Karpas-422 (cell line): ENCODE measurements at regions not wholly inside any gene's neighbourhood (a gene's known extent, or its start where the extent isn't known, plus 50 kb on each side); places are given as distances from the start of the nearest gene placed in this dataset.

Experiments used
- DNase-seq: peaks from one replicate; pipeline ENCODE4 v3.0.0-alpha.2; 2015
- H2AFZ ChIP-seq: fragments of 200-600 bp; sonication (generic); 2 replicates; pipeline ENCODE4 v1.6.1; 2014; ENCODE audit warnings: antibody characterized with exemption, low read length, mixed read lengths
- H3K27ac ChIP-seq: fragments of 200-600 bp; sonication (generic); 2 replicates; pipeline ENCODE4 v1.5.1; 2014; ENCODE audit warnings: mild to moderate bottlenecking, low read length, moderate library complexity
- H3K27me3 ChIP-seq: fragments of 200-600 bp; sonication (generic); 2 replicates; pipeline ENCODE4 v1.6.1; 2014; ENCODE audit warnings: low read length, mixed read lengths
- H3K36me3 ChIP-seq: fragments of 200-600 bp; sonication (generic); 2 replicates; pipeline ENCODE4 v1.6.1; 2014; ENCODE audit warnings: low read length, mixed read lengths; ENCODE audit not compliant: insufficient read depth
- H3K4me1 ChIP-seq: fragments of 200-600 bp; sonication (generic); 2 replicates; pipeline ENCODE4 v1.6.1; 2014; ENCODE audit warnings: mild to moderate bottlenecking, low read length, mixed read lengths
- H3K4me2 ChIP-seq: fragments of 200-600 bp; sonication (generic); 2 replicates; pipeline ENCODE4 v1.6.1; 2014; ENCODE audit warnings: low read length, low read depth, mild to moderate bottlenecking; ENCODE audit not compliant: poor library complexity, severe bottlenecking
- H3K4me3 ChIP-seq: fragments of 200-600 bp; sonication (generic); 2 replicates; pipeline ENCODE4 v1.5.1; 2014; ENCODE audit warnings: mild to moderate bottlenecking, antibody characterized with exemption, low read length, mixed read lengths
- H3K79me2 ChIP-seq: fragments of 200-600 bp; sonication (generic); 2 replicates; pipeline ENCODE4 v1.6.1; 2014; ENCODE audit warnings: mild to moderate bottlenecking, low read length, mixed read lengths
- H3K9ac ChIP-seq: fragments of 200-600 bp; sonication (generic); 2 replicates; pipeline ENCODE4 v1.6.0; 2014; ENCODE audit warnings: low read length
- H3K9me2 ChIP-seq: fragments of 200-600 bp; sonication (generic), shearing (Covaris generic); replicated peaks from 2 replicates; pipeline ENCODE4 v1.6.0; 2014; ENCODE audit warnings: mild to moderate bottlenecking, low read length, moderate library complexity; ENCODE audit not compliant: insufficient read depth
- H3K9me3 ChIP-seq: fragments of 300-700, 200-600 bp; sonication (generic); 2 replicates; pipeline ENCODE4 v1.6.1; 2014; ENCODE audit warnings: low read length, mixed read lengths
- H4K20me1 ChIP-seq: fragments of 200-600 bp; sonication (generic); 2 replicates; pipeline ENCODE4 v1.6.1; 2014; ENCODE audit warnings: mild to moderate bottlenecking, antibody characterized with exemption, low read length, low read depth; ENCODE audit not compliant: insufficient read depth

- H3K4me1 ChIP-seq, result no peaks in the 10 kb centered on the region
- peaks cover 7% of the 10 kb centered on the region for H3K9me3 ChIP-seq
- no peak overlapping the region for H3K9ac ChIP-seq
- H3K9me2 ChIP-seq, result no peaks in the 10 kb centered on the region
- DNase-seq, result no peak
- no peak overlapping the region for H3K4me3 ChIP-seq
- no peaks in the 10 kb centered on the region for H3K27me3 ChIP-seq
- H4K20me1 ChIP-seq, result no peaks in the 10 kb centered on the region
- no peak overlapping the region for H3K4me2 ChIP-seq
- H3K36me3 ChIP-seq, result no peaks in the 10 kb centered on the region
- no peaks in the 10 kb centered on the region for H3K79me2 ChIP-seq
- H2AFZ ChIP-seq, result no peak overlapping the region
- H3K27ac ChIP-seq, result no peak overlapping the region
These were observed 152.6 kb upstream of the PLSCR5 start for GRCh38 chr3:146757759-146758158.

- no peak overlapping the region for H3K27ac ChIP-seq
- H3K9me3 ChIP-seq, result peaks cover 7% of the 10 kb centered on the region
- no peaks in the 10 kb centered on the region for H3K27me3 ChIP-seq
- no peaks in the 10 kb centered on the region for H3K36me3 ChIP-seq
- H2AFZ ChIP-seq, result no peak overlapping the region
- no peak for DNase-seq
- no peak overlapping the region for H3K4me3 ChIP-seq
- no peaks in the 10 kb centered on the region for H3K4me1 ChIP-seq
- H4K20me1 ChIP-seq, result no peaks in the 10 kb centered on the region
- H3K9me2 ChIP-seq, result no peaks in the 10 kb centered on the region
- no peak overlapping the region for H3K4me2 ChIP-seq
- H3K9ac ChIP-seq, result no peak overlapping the region
- no peaks in the 10 kb centered on the region for H3K79me2 ChIP-seq
These were observed 145.1 kb upstream of the PLSCR5 start for GRCh38 chr3:146750196-146750595.

DNA sequence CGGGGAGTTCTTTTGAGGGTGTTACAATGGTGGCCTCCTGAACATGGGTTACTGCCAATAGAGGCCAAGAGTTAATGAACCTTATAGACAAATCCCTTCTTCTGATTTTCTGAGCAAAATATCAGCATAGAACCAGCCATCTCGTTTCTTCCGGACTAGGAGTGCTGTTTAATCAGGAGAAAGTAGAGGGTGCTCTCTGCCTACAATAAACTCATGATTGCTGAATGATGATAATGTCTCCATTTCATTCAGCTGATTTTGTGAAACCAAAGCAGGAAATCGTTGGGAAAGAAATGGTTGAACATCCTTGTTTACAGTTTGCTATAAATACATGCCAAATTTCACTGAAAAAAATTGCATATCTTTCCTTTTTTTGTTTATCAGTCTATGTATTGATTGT is 142.8 kb upstream of the PLSCR5 start:
- no peaks in the 10 kb centered on the region for H3K9me2 ChIP-seq
- H4K20me1 ChIP-seq, result no peaks in the 10 kb centered on the region
- H3K4me1 ChIP-seq, result no peaks in the 10 kb centered on the region
- H3K9me3 ChIP-seq, result no peaks in the 10 kb centered on the region; the same call in 1 of the 2 replicates
- no peaks in the 10 kb centered on the region for H3K79me2 ChIP-seq
- H3K4me2 ChIP-seq, result no peak overlapping the region
- H2AFZ ChIP-seq, result no peak overlapping the region
- H3K36me3 ChIP-seq, result no peaks in the 10 kb centered on the region
- H3K27ac ChIP-seq, result no peak overlapping the region
- H3K9ac ChIP-seq, result no peak overlapping the region
- no peaks in the 10 kb centered on the region for H3K27me3 ChIP-seq
- H3K4me3 ChIP-seq, result no peak overlapping the region
- DNase-seq, result no peak

- Histone ChIP-seq H3K27me3 (no peaks in the 10 kb centered on the region), H3K79me2 (no peaks in the 10 kb centered on the region), H2AFZ (no peak overlapping the region), H3K4me2 (no peak overlapping the region), H4K20me1 (no peaks in the 10 kb centered on the region), H3K36me3 (no peaks in the 10 kb centered on the region), H3K4me3 (no peak overlapping the region), H3K9me3 (no peaks in the 10 kb centered on the region), H3K27ac (no peak overlapping the region), H3K4me1 (no peaks in the 10 kb centered on the region), H3K9ac (no peak overlapping the region), H3K9me2 (no peaks in the 10 kb centered on the region)
- no peak for DNase-seq
These were observed 141.9 kb upstream of the PLSCR5 start for GRCh38 chr3:146747051-146747450.

GRCh38 chr3:146746190-146746589 is 141.0 kb upstream of the PLSCR5 start:
- DNase-seq, result no peak
- Histone ChIP-seq H3K36me3 (no peaks in the 10 kb centered on the region), H2AFZ (no peak overlapping the region)

GRCh38 chr3:146739203-146739671 is 134.1 kb upstream of the PLSCR5 start:
- DNase-seq, result no peak
- no peak overlapping the region for H3K27ac ChIP-seq
- H3K27me3 ChIP-seq, result no peaks in the 10 kb centered on the region
- H3K9ac ChIP-seq, result no peak overlapping the region
- H3K4me1 ChIP-seq, result no peaks in the 10 kb centered on the region
- H3K9me2 ChIP-seq, result no peaks in the 10 kb centered on the region
- no peak overlapping the region for H3K4me2 ChIP-seq
- H3K9me3 ChIP-seq, result no peaks in the 10 kb centered on the region; the same call in 1 of the 2 replicates
- H3K4me3 ChIP-seq, result no peak overlapping the region
- H3K79me2 ChIP-seq, result no peaks in the 10 kb centered on the region
- no peaks in the 10 kb centered on the region for H4K20me1 ChIP-seq
- no peak overlapping the region for H2AFZ ChIP-seq
- no peaks in the 10 kb centered on the region for H3K36me3 ChIP-seq

More at GRCh38 chr3:146746190-146746589, 141.0 kb upstream of the PLSCR5 start:
- Histone ChIP-seq H3K79me2 (no peaks in the 10 kb centered on the region), H3K9me2 (no peaks in the 10 kb centered on the region), H3K4me3 (no peak overlapping the region), H3K4me2 (no peak overlapping the region), H3K9me3 (no peaks in the 10 kb centered on the region), H3K9ac (no peak overlapping the region), H4K20me1 (no peaks in the 10 kb centered on the region), H3K4me1 (no peaks in the 10 kb centered on the region), H3K27ac (no peak overlapping the region), H3K27me3 (no peaks in the 10 kb centered on the region)

DNA sequence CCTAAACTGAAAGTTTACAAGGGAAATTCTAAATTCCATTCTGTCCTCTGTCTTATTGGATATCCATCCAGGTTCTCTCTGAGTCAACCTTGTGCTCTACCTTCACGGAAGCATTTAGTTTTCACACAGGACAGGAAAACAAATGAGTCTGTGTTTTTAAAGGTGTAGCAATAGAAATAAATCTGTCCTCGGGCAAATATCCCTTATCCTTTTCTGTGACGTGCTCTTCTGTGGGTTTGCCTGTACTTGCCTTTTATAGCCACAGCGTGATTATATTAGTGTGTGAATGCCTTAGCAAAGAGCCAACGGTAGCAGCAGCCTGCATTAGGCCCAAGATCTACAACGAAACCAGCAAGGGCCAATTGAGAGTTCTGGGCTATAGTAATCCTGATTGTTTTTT is 127.2 kb upstream of the PLSCR5 start:
- H3K27me3 ChIP-seq, result no peaks in the 10 kb centered on the region
- H3K9me2 ChIP-seq, result no peaks in the 10 kb centered on the region
- no peaks in the 10 kb centered on the region for H4K20me1 ChIP-seq
- no peak overlapping the region for H3K4me2 ChIP-seq
- no peak overlapping the region for H3K4me3 ChIP-seq
- no peak overlapping the region for H3K27ac ChIP-seq
- no peaks in the 10 kb centered on the region for H3K79me2 ChIP-seq
- H2AFZ ChIP-seq, result no peak overlapping the region
- no peak for DNase-seq
- no peaks in the 10 kb centered on the region for H3K4me1 ChIP-seq
- H3K9me3 ChIP-seq, result no peaks in the 10 kb centered on the region
- no peaks in the 10 kb centered on the region for H3K36me3 ChIP-seq
- no peak overlapping the region for H3K9ac ChIP-seq

DNA sequence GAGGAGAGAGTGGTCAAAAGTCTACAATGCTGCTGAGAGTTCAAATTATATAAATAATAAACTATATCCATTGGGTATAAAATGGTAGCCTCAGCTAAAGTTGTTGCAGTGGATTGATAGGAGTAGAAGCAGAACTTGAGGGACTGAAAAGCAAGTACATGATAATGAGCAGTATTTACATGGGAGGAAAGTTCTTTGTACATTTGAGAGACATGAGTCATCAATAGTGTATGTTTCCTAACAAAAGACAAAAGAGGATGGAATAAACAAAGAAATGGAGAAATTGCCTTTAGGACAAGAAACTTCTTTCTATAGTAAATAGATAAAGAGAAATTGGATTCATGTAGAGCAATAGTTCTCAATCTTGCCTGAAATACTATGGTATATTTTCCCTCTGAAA is 110.0 kb upstream of the PLSCR5 start:
- no peak for DNase-seq
- H3K9me2 ChIP-seq, result no peaks in the 10 kb centered on the region
- H2AFZ ChIP-seq, result no peak overlapping the region
- H3K9ac ChIP-seq, result no peak overlapping the region
- no peaks in the 10 kb centered on the region; the same call in 1 of the 2 replicates for H3K9me3 ChIP-seq
- no peaks in the 10 kb centered on the region for H3K79me2 ChIP-seq
- no peaks in the 10 kb centered on the region for H3K4me1 ChIP-seq
- H3K27me3 ChIP-seq, result no peaks in the 10 kb centered on the region
- H3K27ac ChIP-seq, result no peak overlapping the region
- no peak overlapping the region for H3K4me3 ChIP-seq
- H3K4me2 ChIP-seq, result no peak overlapping the region
- H3K36me3 ChIP-seq, result no peaks in the 10 kb centered on the region
- no peaks in the 10 kb centered on the region for H4K20me1 ChIP-seq

DNA sequence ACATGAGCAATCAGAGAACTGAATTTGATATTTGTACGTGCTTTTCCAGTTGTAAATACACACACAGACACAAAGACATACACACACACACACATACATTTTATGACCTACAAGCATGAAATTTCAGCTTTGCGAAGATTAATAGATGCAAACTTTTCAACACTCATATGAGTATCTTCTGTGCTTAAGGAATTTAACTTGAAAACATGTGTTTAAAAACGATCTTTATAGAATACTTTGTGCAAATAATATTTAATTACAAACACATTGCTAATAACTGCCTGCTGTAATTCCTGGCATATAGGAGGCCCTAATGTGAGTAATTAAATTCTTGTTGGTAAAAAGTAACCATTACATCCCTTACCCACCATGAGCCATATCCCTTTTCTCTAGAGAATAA is 107.7 kb upstream of the PLSCR5 start:
- H3K9ac ChIP-seq, result no peak overlapping the region
- no peaks in the 10 kb centered on the region for H3K4me1 ChIP-seq
- no peaks in the 10 kb centered on the region for H4K20me1 ChIP-seq
- no peak overlapping the region for H3K27ac ChIP-seq
- no peak overlapping the region for H3K4me2 ChIP-seq
- no peaks in the 10 kb centered on the region; the same call in 1 of the 2 replicates for H3K9me2 ChIP-seq
- H3K27me3 ChIP-seq, result no peaks in the 10 kb centered on the region
- peak; percentile 12 for DNase-seq
- no peaks in the 10 kb centered on the region for H3K79me2 ChIP-seq
- H3K36me3 ChIP-seq, result no peaks in the 10 kb centered on the region
- H3K9me3 ChIP-seq, result no peaks in the 10 kb centered on the region; the same call in 1 of the 2 replicates
- no peak overlapping the region for H2AFZ ChIP-seq
- H3K4me3 ChIP-seq, result no peak overlapping the region
